Neuronal stem cell (in vitro differentiated cells): ENCODE measurements at regions not wholly inside any gene's neighbourhood (a gene's known extent, or its start where the extent isn't known, plus 50 kb on each side); places are given as distances from the start of the nearest gene placed in this dataset.
"Not testable (repeated sequence)": the region's sequence is repeated elsewhere in the genome, so short reads cannot be mapped to it uniquely, and the experiment has no call there.

ENCODE experiments used
- DNase-seq: peaks from one replicate; pipeline ENCODE4 v3.0.0-alpha.2; 2013; ENCODE audit warnings: low spot score
- H2AFZ ChIP-seq: one replicate; pipeline ENCODE4 v1.6.1; 2013; ENCODE audit warnings: mild to moderate bottlenecking, low read length, inconsistent platforms
- H2AK5ac ChIP-seq: 2 replicates; pipeline ENCODE4 v1.6.1; 2013; ENCODE audit warnings: low read depth, mild to moderate bottlenecking, inconsistent platforms, low read length, moderate library complexity, mixed read lengths
- H2BK120ac ChIP-seq: 2 replicates; pipeline ENCODE4 v1.6.1; 2013; ENCODE audit warnings: low read depth, mild to moderate bottlenecking, inconsistent platforms, low read length, moderate library complexity, mixed read lengths
- H2BK12ac ChIP-seq: one replicate; pipeline ENCODE4 v1.6.1; 2013; ENCODE audit warnings: low read length, inconsistent platforms
- H2BK15ac ChIP-seq: 2 replicates; pipeline ENCODE4 v1.6.1; 2013; ENCODE audit warnings: mild to moderate bottlenecking, low read length, inconsistent platforms, mixed read lengths
- H2BK5ac ChIP-seq: one replicate; pipeline ENCODE4 v1.6.1; 2013; ENCODE audit warnings: inconsistent platforms, mild to moderate bottlenecking, low read length, moderate library complexity
- H3K14ac ChIP-seq: one replicate; pipeline ENCODE4 v1.6.1; 2013; ENCODE audit warnings: low read length, inconsistent platforms
- H3K18ac ChIP-seq: 2 replicates; pipeline ENCODE4 v1.6.1; 2013; ENCODE audit warnings: low read length, inconsistent platforms
- H3K23ac ChIP-seq: 2 replicates; pipeline ENCODE4 v1.6.1; 2013; ENCODE audit warnings: low read depth, mild to moderate bottlenecking, mixed read lengths, low read length, inconsistent platforms; ENCODE audit not compliant: poor library complexity
- H3K27ac ChIP-seq: replicated peaks from 3 replicates; pipeline ENCODE4 v1.5.1; 2013; ENCODE audit warnings: low read length, inconsistent platforms
- H3K27me3 ChIP-seq, 3 experiments: 2 replicates each; pipeline ENCODE4 v1.6.1; 2013; ENCODE audit warnings: low read length in 3 of 3, mild to moderate bottlenecking in 2 of 3, inconsistent platforms in 1 of 3, low read depth in 1 of 3, mixed read lengths in 1 of 3, moderate library complexity in 1 of 3; ENCODE audit not compliant: control insufficient read depth in 3 of 3, insufficient read depth in 3 of 3
- H3K36me3 ChIP-seq, 2 donors: replicated peaks in 1 of 2; 2 replicates each; pipeline ENCODE4 v1.6.1; 2013; ENCODE audit warnings: low read length in 2 of 2; ENCODE audit not compliant: control insufficient read depth in 2 of 2, insufficient read depth in 2 of 2
- H3K4ac ChIP-seq: 2 replicates; pipeline ENCODE4 v1.6.1; 2013; ENCODE audit warnings: inconsistent platforms, mild to moderate bottlenecking, low read length, moderate library complexity
- H3K4me1 ChIP-seq, 2 donors: 1 replicate in 1 of 2; 2 replicates in 1 of 2; pipeline ENCODE4 v1.6.1; 2013; ENCODE audit warnings: low read length in 2 of 2, low read depth in 1 of 2; ENCODE audit not compliant: control insufficient read depth in 2 of 2, insufficient read depth in 1 of 2
- H3K4me2 ChIP-seq: one replicate; pipeline ENCODE4 v1.6.1; 2013; ENCODE audit warnings: mild to moderate bottlenecking, low read length, inconsistent platforms; ENCODE audit not compliant: insufficient read depth, poor library complexity, severe bottlenecking
- H3K4me3 ChIP-seq, 2 donors: 2 replicates each; pipeline ENCODE4 v1.5.1; 2013; ENCODE audit warnings: low read length in 2 of 2, mild to moderate bottlenecking in 2 of 2, inconsistent platforms in 1 of 2, moderate library complexity in 1 of 2
- H3K79me1 ChIP-seq: one replicate; pipeline ENCODE4 v1.6.1; 2013; ENCODE audit warnings: low read depth, mild to moderate bottlenecking, inconsistent platforms, low read length, moderate library complexity
- H3K9ac ChIP-seq: one replicate; pipeline ENCODE4 v1.6.1; 2013; ENCODE audit warnings: mild to moderate bottlenecking, low read depth, low read length, inconsistent platforms; ENCODE audit not compliant: poor library complexity
- H3K9me3 ChIP-seq, 2 donors: replicated peaks in 1 of 2; 2 replicates each; pipeline versions ENCODE3 to v1.6.1; 2013; ENCODE audit warnings: low read length in 2 of 2, mild to moderate bottlenecking in 2 of 2, inconsistent platforms in 1 of 2, low read depth in 1 of 2, mixed read lengths in 1 of 2, moderate library complexity in 1 of 2; ENCODE audit not compliant: control insufficient read depth in 2 of 2, insufficient read depth in 1 of 2
- H4K8ac ChIP-seq: one replicate; pipeline ENCODE4 v1.6.1; 2013; ENCODE audit warnings: low read depth, mild to moderate bottlenecking, inconsistent platforms, low read length, moderate library complexity
- H4K91ac ChIP-seq: one replicate; pipeline ENCODE4 v1.6.1; 2013; ENCODE audit warnings: low read length, low read depth, mild to moderate bottlenecking, inconsistent platforms; ENCODE audit not compliant: poor library complexity
- WGBS, 2 donors: extraction: QIAGEN DNeasy Blood & Tissue Kit; methylation state at CpG; one replicate each; pipeline ENCODE4 v1.1.7; 2013; ENCODE audit warnings: missing lambda C conversion rate in 2 of 2, mixed read lengths in 1 of 2; ENCODE audit not compliant: insufficient read length in 2 of 2, insufficient replicate concordance in 1 of 2; ENCODE audit errors: extremely low coverage in 2 of 2; 5-methylcytosine and 5-hydroxymethylcytosine counted together

DNA sequence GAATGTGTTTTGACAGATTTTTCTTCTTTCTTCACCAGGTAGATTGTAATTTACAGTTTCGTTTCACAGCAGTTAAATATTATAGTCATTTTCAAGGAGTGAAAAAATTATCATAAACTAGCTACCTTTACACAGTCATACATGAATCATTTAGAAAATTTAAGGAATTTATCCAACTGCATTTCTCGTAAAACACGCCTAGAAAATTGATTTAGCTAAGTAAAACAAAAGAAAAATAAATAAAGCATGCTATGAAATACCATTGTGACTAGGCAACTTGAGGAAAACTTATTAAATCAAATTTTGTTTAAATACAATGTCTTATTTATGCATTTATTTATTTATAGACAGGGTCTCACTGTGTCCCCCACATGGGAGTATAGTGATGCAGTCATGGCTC is 109.9 kb upstream of the EMB start:
- Histone ChIP-seq H3K14ac (no peak overlapping the region), H2BK5ac (no peak overlapping the region), H3K36me3 (no peaks in the 10 kb centered on the region), H4K91ac (no peak overlapping the region), H3K79me1 (no peaks in the 10 kb centered on the region), H3K4ac (no peak overlapping the region), H3K27me3 (no peaks in the 10 kb centered on the region), H2BK12ac (no peak overlapping the region), H4K8ac (no peak overlapping the region), H3K9ac (no peak overlapping the region), H2BK120ac (no peak overlapping the region), H2AFZ (no peak overlapping the region), H2AK5ac (no peak overlapping the region), H3K23ac (no peak overlapping the region), H2BK15ac (no peak overlapping the region), H3K9me3 (no peaks in the 10 kb centered on the region), H3K4me3 (no peak overlapping the region), H3K18ac (no peak overlapping the region), H3K27ac (no peak overlapping the region), H3K4me2 (no peak overlapping the region), H3K4me1 (no peaks in the 10 kb centered on the region)
- no peak for DNase-seq
- no CpG with 5 or more reads among the region's 3 CpGs for WGBS, 2 donors

DNA sequence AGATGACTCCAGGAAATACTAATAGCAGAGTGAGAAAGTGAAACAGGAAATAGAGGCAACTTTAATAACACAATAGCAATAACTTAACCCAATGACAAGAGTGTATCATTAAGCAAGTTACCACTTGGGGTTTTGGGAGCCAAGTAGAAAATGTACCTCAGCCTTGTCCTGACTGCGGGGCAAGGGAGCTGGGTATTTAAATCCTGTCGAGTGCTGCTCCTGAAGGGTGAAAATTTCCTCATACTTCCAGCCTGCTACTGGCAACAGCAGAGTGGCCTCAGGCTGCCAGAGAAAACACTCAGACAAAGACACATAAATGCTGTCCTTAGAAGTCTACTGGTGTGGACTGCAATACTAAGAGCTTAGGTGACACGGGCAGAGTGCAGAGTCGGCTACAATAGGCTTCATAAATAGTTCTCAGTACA is 112.5 kb upstream of the EMB start:
- Histone ChIP-seq H3K4me2 (no peak overlapping the region), H2AFZ (no peak overlapping the region), H3K4ac (no peak overlapping the region), H4K8ac (no peak overlapping the region), H4K91ac (no peak overlapping the region), H3K4me3 (no peak overlapping the region), H2BK120ac (no peak overlapping the region), H2BK5ac (no peak overlapping the region), H3K18ac (no peak overlapping the region), H3K79me1 (no peaks in the 10 kb centered on the region), H3K9ac (no peak overlapping the region), H2BK12ac (no peak overlapping the region), H3K36me3 (no peaks in the 10 kb centered on the region), H3K23ac (no peak overlapping the region), H2AK5ac (no peak overlapping the region), H3K27ac (no peak overlapping the region), H3K27me3 (no peaks in the 10 kb centered on the region), H3K9me3 (no peaks in the 10 kb centered on the region), H2BK15ac (no peak overlapping the region), H3K4me1 (no peaks in the 10 kb centered on the region), H3K14ac (no peak overlapping the region)
- no CpG with 5 or more reads among the region's 4 CpGs for WGBS, 2 donors
- no peak for DNase-seq

DNA sequence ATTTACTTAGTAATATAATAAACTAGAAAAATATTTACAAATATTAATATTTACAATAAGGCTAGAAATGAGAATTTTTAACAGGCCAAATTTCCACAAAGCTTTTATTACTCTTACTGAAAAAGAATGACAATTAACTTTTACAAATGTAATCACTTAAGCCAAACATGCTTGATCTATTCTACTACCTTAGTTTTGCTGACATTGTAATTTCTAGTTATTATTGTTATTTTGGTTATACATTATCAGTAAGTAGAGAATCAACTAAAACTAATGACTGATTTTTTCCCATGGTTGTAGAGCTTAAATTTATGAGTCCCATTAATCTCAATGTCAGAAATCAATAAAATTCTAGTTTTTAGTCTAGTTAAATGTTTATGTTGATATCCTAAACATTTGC is 107.8 kb upstream of the PARP8 start:
- not testable (repeated sequence) for H3K9me3 ChIP-seq, H2AFZ ChIP-seq, H3K9ac ChIP-seq, H2BK120ac ChIP-seq, H3K23ac ChIP-seq, DNase-seq, H3K4ac ChIP-seq, H2AK5ac ChIP-seq, H2BK5ac ChIP-seq, H2BK12ac ChIP-seq, H2BK15ac ChIP-seq, H3K4me3 ChIP-seq, H3K27me3 ChIP-seq, H4K91ac ChIP-seq, H3K79me1 ChIP-seq, H3K36me3 ChIP-seq, H3K4me1 ChIP-seq, H3K27ac ChIP-seq, H3K14ac ChIP-seq, H4K8ac ChIP-seq, H3K18ac ChIP-seq, H3K4me2 ChIP-seq

DNA sequence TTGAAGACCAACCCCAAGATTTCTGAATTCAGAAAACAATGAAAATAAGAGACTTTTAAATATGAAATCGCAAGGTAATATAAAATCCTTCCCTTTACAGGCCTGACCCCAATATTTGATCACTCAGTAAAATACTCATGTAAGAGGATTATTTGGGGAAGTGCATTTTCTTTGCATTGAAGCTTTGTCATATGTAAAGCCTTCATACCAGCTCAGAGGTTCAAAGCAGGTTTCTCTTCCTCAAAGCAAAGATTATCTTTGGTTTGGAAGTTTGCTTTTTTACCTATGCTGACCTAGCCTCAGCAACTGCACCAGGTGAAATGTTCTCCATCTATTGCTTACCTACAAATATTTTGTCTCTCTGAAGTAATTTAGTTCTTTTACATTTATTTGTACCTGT is 106.5 kb upstream of the PARP8 start:
- Histone ChIP-seq H3K27ac (no peak overlapping the region), H3K4ac (no peak overlapping the region), H2AFZ (no peak overlapping the region), H3K9ac (no peak overlapping the region), H2BK15ac (no peak overlapping the region), H3K14ac (no peak overlapping the region), H3K9me3 (no peaks in the 10 kb centered on the region), H3K4me1 (no peaks in the 10 kb centered on the region), H3K27me3 (no peaks in the 10 kb centered on the region), H4K8ac (no peak overlapping the region), H3K4me2 (no peak overlapping the region), H3K4me3 (no peak overlapping the region), H3K18ac (no peak overlapping the region), H2BK120ac (no peak overlapping the region), H3K79me1 (no peaks in the 10 kb centered on the region), H4K91ac (no peak overlapping the region), H2BK12ac (no peak overlapping the region), H3K23ac (no peak overlapping the region), H3K36me3 (no peaks in the 10 kb centered on the region), H2BK5ac (no peak overlapping the region), H2AK5ac (no peak overlapping the region)
- DNase-seq = no peak
- WGBS, 2 donors = no CpG with 5 or more reads among the region's 1 CpG
